ENCODE measurements at regions not wholly inside any gene's neighbourhood (a gene's known extent, or its start where the extent isn't known, plus 50 kb on each side); places are given as distances from the start of the nearest gene placed in this dataset.

DNA sequence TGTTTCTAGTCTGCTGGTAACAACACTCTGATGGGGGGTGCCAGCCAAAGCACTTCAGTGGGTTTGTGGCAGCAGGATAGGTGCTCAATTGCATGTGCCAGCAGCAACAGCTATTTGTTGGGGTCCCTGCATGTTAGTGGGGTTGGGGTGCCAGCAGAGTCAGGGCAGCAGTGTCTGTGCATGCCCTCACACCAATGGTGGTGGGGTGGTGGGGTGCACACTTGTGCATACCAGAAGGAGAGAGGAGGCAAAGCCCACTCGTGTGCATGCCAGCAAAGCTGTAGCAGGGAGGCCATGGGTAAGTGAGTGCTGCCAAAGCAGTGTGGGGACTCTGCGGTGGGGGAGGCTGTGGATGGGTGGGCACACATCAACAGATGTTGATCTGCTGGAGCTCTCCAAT is 232.2 kb downstream of the GABRG2 start:
- 89% methylated on average over 2 of the region's 2 CpGs for WGBS (ENCODE audit: insufficient coverage)
- no peaks in the 10 kb centered on the region for H3K36me3 ChIP-seq (replicated peaks in 1 of 2; ENCODE audit: control extremely low read depth in 1 of 2, control insufficient read depth in 1 of 2, extremely low read depth in 1 of 2, insufficient read depth in 2 of 2, low read length in 1 of 2)
- H3K27ac ChIP-seq (ENCODE audit: low read length in 2 of 2): no peak overlapping the region
- no peak for TF ChIP-seq EZH2 (IDR thresholded peaks at IDR 0.05; ENCODE audit: borderline replicate concordance, insufficient read depth, low read depth, low read length, poor library complexity, severe bottlenecking)
- TF ChIP-seq, protein P1, sequence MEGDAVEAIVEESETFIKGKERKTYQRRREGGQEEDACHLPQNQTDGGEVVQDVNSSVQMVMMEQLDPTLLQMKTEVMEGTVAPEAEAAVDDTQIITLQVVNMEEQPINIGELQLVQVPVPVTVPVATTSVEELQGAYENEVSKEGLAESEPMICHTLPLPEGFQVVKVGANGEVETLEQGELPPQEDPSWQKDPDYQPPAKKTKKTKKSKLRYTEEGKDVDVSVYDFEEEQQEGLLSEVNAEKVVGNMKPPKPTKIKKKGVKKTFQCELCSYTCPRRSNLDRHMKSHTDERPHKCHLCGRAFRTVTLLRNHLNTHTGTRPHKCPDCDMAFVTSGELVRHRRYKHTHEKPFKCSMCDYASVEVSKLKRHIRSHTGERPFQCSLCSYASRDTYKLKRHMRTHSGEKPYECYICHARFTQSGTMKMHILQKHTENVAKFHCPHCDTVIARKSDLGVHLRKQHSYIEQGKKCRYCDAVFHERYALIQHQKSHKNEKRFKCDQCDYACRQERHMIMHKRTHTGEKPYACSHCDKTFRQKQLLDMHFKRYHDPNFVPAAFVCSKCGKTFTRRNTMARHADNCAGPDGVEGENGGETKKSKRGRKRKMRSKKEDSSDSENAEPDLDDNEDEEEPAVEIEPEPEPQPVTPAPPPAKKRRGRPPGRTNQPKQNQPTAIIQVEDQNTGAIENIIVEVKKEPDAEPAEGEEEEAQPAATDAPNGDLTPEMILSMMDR (IDR thresholded peaks at IDR 0.05): no peak
- H3K27me3 Mint-ChIP-seq: no peaks in the 10 kb centered on the region
- no peak overlapping the region for H3K4me2 ChIP-seq (replicated peaks; ENCODE audit: low read depth, low read length, poor library complexity, severe bottlenecking)
- CTCF ChIA-PET: no interaction called here
- H3K79me2 ChIP-seq (ENCODE audit: control insufficient read depth, insufficient read depth, low read length): no peaks in the 10 kb centered on the region
- no peaks in the 10 kb centered on the region for H3K4me1 ChIP-seq (ENCODE audit: control insufficient read depth in 2 of 2, insufficient read depth in 2 of 2, low read length in 2 of 2)
- no peak overlapping the region for H3K4me3 ChIP-seq (ENCODE audit: control extremely low read depth in 1 of 5, extremely low read depth in 1 of 5, insufficient read depth in 1 of 5, low read depth in 2 of 5, low read length in 4 of 5)
- intact Hi-C loops (cut with micrococcal nuclease): no loop called here
- H2AFZ ChIP-seq (ENCODE audit: insufficient read depth, low read depth, low read length, poor library complexity, severe bottlenecking): no peak overlapping the region
- POLR2A ChIA-PET: no interaction called here
- no peaks in the 10 kb centered on the region for H3K27me3 ChIP-seq (replicated peaks in 1 of 4; ENCODE audit: control extremely low read depth in 1 of 4, control insufficient read depth in 3 of 4, insufficient read depth in 4 of 4, low read length in 3 of 4)
- no peaks in the 10 kb centered on the region for H4K20me1 ChIP-seq (ENCODE audit: control insufficient read depth, insufficient read depth, low read length, poor library complexity, severe bottlenecking)
- H3K9me3 Mint-ChIP-seq (ENCODE audit: insufficient read depth): no peaks in the 10 kb centered on the region
- no peak overlapping the region for H3K9ac ChIP-seq (ENCODE audit: low read length)
- ATAC-seq (ENCODE audit: low read depth): no peak
- peaks cover 0 to 4% (median 0%) of the 10 kb centered on the region in 3 donors for H3K9me3 ChIP-seq (ENCODE audit: control extremely low read depth in 1 of 3, control insufficient read depth in 2 of 3, insufficient read depth in 1 of 3, low read length in 2 of 3)
- DNase-seq: no peak
- no peak overlapping the region for H3K4me3 Mint-ChIP-seq
- H3K4me1 Mint-ChIP-seq: no peaks in the 10 kb centered on the region
- H3K27ac Mint-ChIP-seq: no peak overlapping the region

DNA sequence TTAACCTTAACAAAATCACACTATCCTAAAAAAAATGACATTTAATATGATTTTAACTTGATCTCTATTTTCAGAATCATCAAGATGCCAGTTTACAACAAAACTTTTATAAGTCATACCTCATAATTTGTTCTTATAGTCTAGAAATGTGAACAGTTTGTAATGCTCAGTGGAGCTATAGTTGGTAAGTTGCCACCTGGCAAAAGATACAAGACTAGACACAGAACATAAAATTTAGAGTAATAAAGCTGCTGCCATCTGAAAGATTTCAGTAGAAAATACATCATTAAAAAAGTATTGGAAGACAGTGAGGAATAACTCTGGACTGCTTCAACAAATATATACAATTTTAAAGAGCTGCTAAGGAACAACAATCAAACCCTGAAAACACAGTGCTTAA is 233.8 kb downstream of the GABRG2 start:
- no peaks in the 10 kb centered on the region for H4K20me1 ChIP-seq (ENCODE audit: control insufficient read depth, insufficient read depth, low read length, poor library complexity, severe bottlenecking)
- no peak overlapping the region for H3K27ac Mint-ChIP-seq
- H3K36me3 ChIP-seq (replicated peaks in 1 of 2; ENCODE audit: control extremely low read depth in 1 of 2, control insufficient read depth in 1 of 2, extremely low read depth in 1 of 2, insufficient read depth in 2 of 2, low read length in 1 of 2): no peaks in the 10 kb centered on the region
- no peaks in the 10 kb centered on the region for H3K79me2 ChIP-seq (ENCODE audit: control insufficient read depth, insufficient read depth, low read length)
- DNase-seq: no peak
- no peaks in the 10 kb centered on the region for H3K27me3 Mint-ChIP-seq
- H3K27me3 ChIP-seq (replicated peaks in 1 of 4; ENCODE audit: control extremely low read depth in 1 of 4, control insufficient read depth in 3 of 4, insufficient read depth in 4 of 4, low read length in 3 of 4): no peaks in the 10 kb centered on the region
- intact Hi-C loops (cut with micrococcal nuclease): no loop called here
- H3K4me3 ChIP-seq (ENCODE audit: control extremely low read depth in 1 of 5, extremely low read depth in 1 of 5, insufficient read depth in 1 of 5, low read depth in 2 of 5, low read length in 4 of 5): no peak overlapping the region
- CTCF ChIA-PET: no interaction called here
- no peak overlapping the region for H3K27ac ChIP-seq (ENCODE audit: low read length in 2 of 2)
- TF ChIP-seq, protein P1 (IDR thresholded peaks at IDR 0.05): no peak
- TF ChIP-seq EZH2 (IDR thresholded peaks at IDR 0.05; ENCODE audit: borderline replicate concordance, insufficient read depth, low read depth, low read length, poor library complexity, severe bottlenecking): no peak
- no peaks in the 10 kb centered on the region for H3K4me1 Mint-ChIP-seq
- no peak overlapping the region for H3K4me3 Mint-ChIP-seq
- no peak overlapping the region for H2AFZ ChIP-seq (ENCODE audit: insufficient read depth, low read depth, low read length, poor library complexity, severe bottlenecking)
- peaks cover 0 to 4% (median 0%) of the 10 kb centered on the region in 3 donors for H3K9me3 ChIP-seq (ENCODE audit: control extremely low read depth in 1 of 3, control insufficient read depth in 2 of 3, insufficient read depth in 1 of 3, low read length in 2 of 3)
- H3K4me1 ChIP-seq (ENCODE audit: control insufficient read depth in 2 of 2, insufficient read depth in 2 of 2, low read length in 2 of 2): no peaks in the 10 kb centered on the region
- no peak overlapping the region for H3K9ac ChIP-seq (ENCODE audit: low read length)
- H3K9me3 Mint-ChIP-seq (ENCODE audit: insufficient read depth): peaks cover 4% of the 10 kb centered on the region
- no peak overlapping the region for H3K4me2 ChIP-seq (replicated peaks; ENCODE audit: low read depth, low read length, poor library complexity, severe bottlenecking)
- no peak for ATAC-seq (ENCODE audit: low read depth)
- POLR2A ChIA-PET: no interaction called here

Measured in B cell (primary cell).